Heart right ventricle (tissue), 16 donors: ENCODE measurements at regions not wholly inside any gene's neighbourhood (a gene's known extent, or its start where the extent isn't known, plus 50 kb on each side); places are given as distances from the start of the nearest gene placed in this dataset.

Source experiments
- ATAC-seq, 8 donors: fragments of 200-7000 bp; cut with Tn5 transposase; one replicate each; pipeline ENCODE4 v1.9.1; 2020; ENCODE audit warnings: mild to moderate bottlenecking in 8 of 8, moderate library complexity in 8 of 8, moderate number of reproducible peaks in 1 of 8
- DNase-seq, 2 donors: peaks; one replicate each; pipeline ENCODE4 v3.0.0-alpha.2; 2020
- H3K27ac ChIP-seq, 10 donors: fragments of 200-600 bp; sonication (generic) in 2 of 10; one replicate each; pipeline versions ENCODE4 v1.5.0 to v1.8.0; 2020 to 2022; ENCODE audit warnings: mild to moderate bottlenecking in 3 of 10
- H3K27me3 ChIP-seq, 7 donors: fragments of 200-600 bp; one replicate each; pipeline ENCODE4 v1.8.0; 2021 to 2022; ENCODE audit warnings: mild to moderate bottlenecking in 2 of 7
- H3K36me3 ChIP-seq, 9 donors: fragments of 200-600 bp; sonication (generic) in 1 of 9; one replicate each; pipeline versions ENCODE4 v1.5.0 to v1.8.0; 2020 to 2022; ENCODE audit warnings: mild to moderate bottlenecking in 2 of 9
- H3K4me1 ChIP-seq, 9 donors: fragments of 200-600 bp; sonication (generic) in 1 of 9; one replicate each; pipeline versions ENCODE4 v1.5.0 to v1.8.0; 2020 to 2022; ENCODE audit warnings: mild to moderate bottlenecking in 4 of 9
- H3K4me3 ChIP-seq, 10 donors: fragments of 200-600 bp; sonication (generic) in 2 of 10; one replicate each; pipeline versions ENCODE4 v1.5.0 to v1.8.0; 2020 to 2022; ENCODE audit warnings: mild to moderate bottlenecking in 7 of 10, moderate library complexity in 2 of 10
- H3K9me3 ChIP-seq, 11 donors: fragments of 200-600 bp in 10 of 11; sonication (generic) in 2 of 11; one replicate each; pipeline versions ENCODE4 v1.5.0 to v1.8.0; 2013 to 2022; ENCODE audit warnings: mild to moderate bottlenecking in 2 of 11, control low read depth in 1 of 11, moderate library complexity in 1 of 11
- CTCF ChIP-seq, 9 donors: fragments of 200-600 bp; sonication (generic) in 2 of 9; IDR thresholded peaks; one replicate each; pipeline versions ENCODE4 v1.5.0 to v1.8.0; 2021 to 2022; ENCODE audit warnings: antibody characterized with exemption in 9 of 9, mild to moderate bottlenecking in 5 of 9, moderate library complexity in 1 of 9
- WGBS, 2 donors: extraction: QIAGEN DNeasy Blood & Tissue Kit; methylation state at CpG; one replicate each; pipeline ENCODE4 v1.1.7; 2013; ENCODE audit warnings: inconsistent platforms in 1 of 2; 5-methylcytosine and 5-hydroxymethylcytosine counted together
- intact Hi-C, 10 donors: fragments of 100-400 bp; cut with DNase I; formaldehyde crosslinking; loops; one replicate each; pipeline versions ENCODE4 v1.11.1 to v1.14.2; 2022
- donor health status: Arrhythmogenic right ventricular cardiomyopathy.
- donor health status: ischemic (EF 13 %, LVEDD 7.1; RV severe dilation, severe dysfunction).
- donor health status: healthy with polysubstance abuse.
- donor health status: DM: no; HTN: yes; CAD: no.
- donor health status: DM: no; HTN: no; CAD: no.
- donor health status: ischemic (EF 25% LVEDD 6.9; RV normal size, moderate dysfunction).
- donor health status: ischemic (EF 25% LVEDD 5.7; RV mildly dilated, moderate dysfunction).
- donor health status: healthy.
- donor health status: DM: yes; HTN: yes; CAD: no.
- donor health status: Ischemic cardiomyopathy.
- donor health status: ischemic (EF 35%, LVEDD 5.7; RV mildly dilated, moderate dysfunction).
- donor health status: nonischemic (EF 11% LVEDD 7.7; RV severe dilation, severe dysfunction).
- donor health status: DM: yes; HTN: yes; CAD: no.
- donor health status: PGD.
- donor health status: ischemic (EF 29% LVEDD 5.4; RV normal size, mild dysfunction).
- donor health status: nonischemic (EF 23%, LVEDD 6.1; RV moderate dilation, normal function).

GRCh38 chr6:118715376-118715775 lies 64.0 kb upstream of the CEP85L start:
- Histone ChIP-seq H3K27me3 (no peaks in the 10 kb centered on the region), H3K27ac (no peak overlapping the region), H3K36me3 (no peaks in the 10 kb centered on the region), H3K9me3 (no peaks in the 10 kb centered on the region), H3K4me1 (peaks cover 0 to 17% (median 0%) of the 10 kb centered on the region in 9 donors), H3K4me3 (no peak overlapping the region)
- TF ChIP-seq CTCF (IDR thresholded peaks at IDR 0.05) = no peak
- intact Hi-C loops = no loop called here
- WGBS, 2 donors = 93 to 96% methylated on average over 2 of the region's 2 CpGs
- ATAC-seq (no peak), DNase-seq (no peak)

GRCh38 chr6:118714756-118715155 lies 63.4 kb upstream of the CEP85L start:
- Histone ChIP-seq H3K27ac (no peak overlapping the region), H3K9me3 (no peaks in the 10 kb centered on the region), H3K4me3 (no peak overlapping the region), H3K36me3 (no peaks in the 10 kb centered on the region), H3K4me1 (peaks cover 3 to 20% (median 5%) of the 10 kb centered on the region in 9 donors), H3K27me3 (no peaks in the 10 kb centered on the region)
- 96 to 99% methylated on average over 3 of the region's 3 CpGs for WGBS, 2 donors
- no peak for TF ChIP-seq CTCF (IDR thresholded peaks at IDR 0.05)
- ATAC-seq (no peak), DNase-seq (no peak)
- intact Hi-C loops = no loop called here

GRCh38 chr6:118712969-118713368 lies 61.6 kb upstream of the CEP85L start:
- H3K4me1 ChIP-seq = peaks cover 7 to 32% (median 17%) of the 10 kb centered on the region in 9 donors
- ATAC-seq = no peak
- intact Hi-C loops = no loop called here
- H3K36me3 ChIP-seq = no peaks in the 10 kb centered on the region
- no peak for DNase-seq
- no peaks in the 10 kb centered on the region for H3K27me3 ChIP-seq
- H3K4me3 ChIP-seq = no peak overlapping the region
- H3K27ac ChIP-seq = no peak overlapping the region
- TF ChIP-seq CTCF (IDR thresholded peaks at IDR 0.05) = no peak
- no peaks in the 10 kb centered on the region for H3K9me3 ChIP-seq
- 62 to 64% methylated on average over 3 of the region's 3 CpGs for WGBS, 2 donors

- H3K9me3 ChIP-seq = no peaks in the 10 kb centered on the region
- H3K27me3 ChIP-seq = no peaks in the 10 kb centered on the region
- peak overlapping the region in 1 of 10 donors; percentile 83 for H3K27ac ChIP-seq
- 95 to 96% methylated on average over 5 of the region's 5 CpGs for WGBS, 2 donors
- ATAC-seq = no peak
- H3K36me3 ChIP-seq = no peaks in the 10 kb centered on the region
- TF ChIP-seq CTCF (IDR thresholded peaks at IDR 0.05) = no peak
- no peak for DNase-seq
- peaks cover 7 to 47% (median 25%) of the 10 kb centered on the region in 9 donors for H3K4me1 ChIP-seq
- intact Hi-C loops = no loop called here
- no peak overlapping the region for H3K4me3 ChIP-seq
Observed at GRCh38 chr6:118710616-118711015, 59.2 kb upstream of the CEP85L start.
